GM21423 (cell line): ENCODE measurements at regions not wholly inside any gene's neighbourhood (a gene's known extent, or its start where the extent isn't known, plus 50 kb on each side); places are given as distances from the start of the nearest gene placed in this dataset.
"Not testable (repeated sequence)": the region's sequence is repeated elsewhere in the genome, so short reads cannot be mapped to it uniquely, and the experiment has no call there.

Experiments
- ATAC-seq: cut with Tn5 transposase; IDR thresholded peaks from one replicate; pipeline ENCODE4 v1.9.1; 2021; ENCODE audit warnings: mild to moderate bottlenecking, moderate library complexity; ENCODE audit not compliant: unreplicated experiment

GRCh38 chr1:114270718-114271117, 117.0 kb upstream of the SYT6 start:
- no peak for ATAC-seq

- no peak for ATAC-seq
Measured at GRCh38 chr1:114270282-114270681, 116.6 kb upstream of the SYT6 start.

GRCh38 chr1:114269539-114269938, 115.9 kb upstream of the SYT6 start:
- no peak for ATAC-seq

GRCh38 chr1:114263343-114263742, 109.7 kb upstream of the SYT6 start:
- peak; percentile 95 for ATAC-seq

- ATAC-seq = no peak
Measured at GRCh38 chr1:114262337-114262736, 108.7 kb upstream of the SYT6 start.

GRCh38 chr1:114260805-114261484, 107.3 kb upstream of the SYT6 start:
- no peak for ATAC-seq

- ATAC-seq = no peak
Measured at GRCh38 chr1:114259511-114260160, 106.0 kb upstream of the SYT6 start.

GRCh38 chr1:114258633-114259032, 105.0 kb upstream of the SYT6 start:
- no peak for ATAC-seq

- no peak for ATAC-seq
Measured at GRCh38 chr1:114258074-114258473, 104.4 kb upstream of the SYT6 start.

GRCh38 chr1:114257554-114257953, 103.9 kb upstream of the SYT6 start:
- no peak for ATAC-seq

GRCh38 chr1:114253900-114254299, 100.2 kb upstream of the SYT6 start:
- ATAC-seq = no peak

GRCh38 chr1:114251573-114251939, 97.9 kb upstream of the SYT6 start:
- ATAC-seq = no peak

- no peak for ATAC-seq
Measured at GRCh38 chr1:114250683-114251572, 97.3 kb upstream of the SYT6 start.

GRCh38 chr1:114249691-114250090, 96.0 kb upstream of the SYT6 start:
- no peak for ATAC-seq

GRCh38 chr1:114248162-114248561, 94.5 kb upstream of the SYT6 start:
- ATAC-seq = no peak

GRCh38 chr1:114242531-114243210, 89.0 kb upstream of the SYT6 start:
- not testable (repeated sequence) for ATAC-seq

GRCh38 chr1:114238053-114238452, 84.4 kb upstream of the SYT6 start:
- ATAC-seq = no peak

GRCh38 chr1:114236517-114236916, 82.8 kb upstream of the SYT6 start:
- ATAC-seq = no peak

GRCh38 chr1:114235960-114236359, 82.3 kb upstream of the SYT6 start:
- ATAC-seq = no peak

GRCh38 chr1:114235281-114235680, 81.6 kb upstream of the SYT6 start:
- ATAC-seq = no peak

GRCh38 chr1:114234408-114235124, 80.9 kb upstream of the SYT6 start:
- ATAC-seq = no peak
